ENCODE measurements at regions not wholly inside any gene's neighbourhood (a gene's known extent, or its start where the extent isn't known, plus 50 kb on each side); places are given as distances from the start of the nearest gene placed in this dataset.

DNA sequence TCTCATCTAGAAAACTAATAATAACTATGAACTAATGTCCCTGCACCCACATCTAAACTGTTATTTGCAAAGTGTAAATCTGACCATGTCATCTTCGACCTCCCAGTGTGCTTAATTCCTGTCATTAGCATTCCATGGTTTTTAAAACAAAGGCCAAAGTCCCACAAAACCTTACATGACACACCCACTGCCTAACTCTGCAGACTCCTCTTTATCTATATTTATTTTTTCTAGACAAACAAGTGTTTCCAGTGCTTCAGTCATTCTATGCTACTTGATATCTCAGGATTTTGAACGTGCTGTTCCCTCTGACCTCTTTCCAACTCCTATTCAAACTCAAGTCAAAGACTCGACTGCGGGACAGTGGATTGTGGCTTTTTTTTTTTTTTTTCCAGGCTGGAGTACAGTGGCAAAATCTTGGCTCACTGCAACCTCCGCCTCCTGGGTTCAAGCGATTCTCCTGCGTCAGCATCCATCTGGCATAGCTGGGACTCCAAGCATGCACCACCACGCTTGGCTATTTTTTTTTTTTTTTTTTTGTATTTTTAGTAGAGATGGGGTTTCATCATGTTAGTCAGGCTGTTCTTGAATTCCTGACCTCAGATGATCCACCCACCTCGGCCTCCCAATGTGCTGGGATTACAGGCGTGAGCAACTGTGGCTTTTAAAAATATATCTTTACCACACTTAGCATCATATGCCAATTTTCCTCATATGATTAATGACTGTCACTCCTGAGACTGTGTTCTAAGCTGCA lies 1511.0 kb downstream of the ARAP2 start:
- no peak for DNase-seq

DNA sequence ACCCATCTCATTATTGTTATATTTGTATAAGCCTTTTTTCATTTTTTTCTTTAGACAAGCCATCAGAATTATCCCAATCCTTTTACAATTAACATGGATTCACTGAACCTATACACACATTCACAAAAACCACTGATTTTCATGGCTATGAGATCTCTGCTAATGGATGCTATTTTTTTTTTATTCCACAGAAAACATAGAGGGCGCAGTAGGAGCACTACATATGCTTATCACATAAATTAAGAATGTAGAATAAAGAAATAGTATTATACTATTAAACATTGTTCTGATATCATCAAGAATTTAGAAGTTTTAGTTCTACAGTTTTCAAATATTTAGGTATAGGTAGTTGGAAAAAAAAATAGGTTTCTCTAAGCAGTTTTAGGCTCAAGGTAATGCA lies 1477.4 kb downstream of the ARAP2 start:
- DNase-seq, result no peak

DNA sequence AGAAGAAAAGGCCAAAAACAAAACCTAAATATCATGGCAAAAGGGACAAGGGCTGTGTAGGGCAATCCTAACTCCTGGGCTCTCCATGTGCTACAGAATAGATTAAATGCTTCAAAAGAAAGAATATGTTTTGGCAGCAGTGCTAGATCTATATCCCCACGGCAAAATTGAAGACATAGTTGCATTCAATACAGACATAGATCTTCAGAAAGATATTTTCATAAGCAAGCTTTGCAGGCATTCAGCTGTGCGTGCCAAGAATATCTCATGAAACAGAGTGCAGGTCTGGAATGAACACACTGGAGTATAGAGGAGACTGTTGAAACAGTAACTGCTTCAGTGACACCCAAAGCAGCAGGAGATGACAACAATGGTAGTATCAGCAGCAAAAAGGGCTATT lies 1476.9 kb downstream of the ARAP2 start:
- DNase-seq, result no peak

DNA sequence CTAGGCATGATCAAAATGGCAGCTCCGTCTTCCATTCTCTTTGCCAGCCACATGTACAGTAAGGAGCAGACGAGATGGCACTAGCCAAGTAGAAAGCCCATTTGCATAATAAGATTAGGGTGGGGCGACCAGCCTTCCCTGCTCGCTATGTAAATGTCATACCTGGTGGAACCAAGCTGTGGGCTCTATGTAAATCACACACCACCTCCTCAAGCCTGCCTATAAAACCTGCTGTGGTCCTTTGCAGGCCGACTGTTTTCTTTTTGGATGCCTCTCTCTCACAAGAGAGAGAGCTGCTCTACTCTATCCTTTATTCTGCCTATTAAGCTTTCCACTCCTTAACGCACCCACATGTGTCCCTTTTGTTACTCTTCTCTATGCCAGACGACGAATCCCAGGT lies 1472.7 kb downstream of the ARAP2 start:
- no peak for DNase-seq

DNA sequence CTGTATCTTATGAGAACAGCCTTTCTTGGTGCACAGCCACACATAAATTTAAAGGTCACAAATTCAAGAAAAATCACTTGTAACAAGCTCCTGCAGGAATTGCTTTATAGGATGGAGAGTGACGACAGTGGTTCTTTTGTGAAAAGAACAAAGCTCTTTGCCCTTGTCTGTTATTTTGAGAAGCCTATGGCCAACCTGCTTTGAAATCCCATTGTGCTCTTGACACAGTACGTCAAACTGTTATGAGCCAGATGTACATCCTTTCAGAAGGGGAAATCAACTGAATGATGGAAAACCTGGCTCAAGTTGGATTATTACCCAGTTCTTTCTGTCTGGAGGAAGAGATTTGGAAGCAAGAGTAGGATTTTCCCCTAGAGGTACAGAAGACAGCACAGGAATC lies 1454.2 kb downstream of the ARAP2 start:
- no peak for DNase-seq

DNA sequence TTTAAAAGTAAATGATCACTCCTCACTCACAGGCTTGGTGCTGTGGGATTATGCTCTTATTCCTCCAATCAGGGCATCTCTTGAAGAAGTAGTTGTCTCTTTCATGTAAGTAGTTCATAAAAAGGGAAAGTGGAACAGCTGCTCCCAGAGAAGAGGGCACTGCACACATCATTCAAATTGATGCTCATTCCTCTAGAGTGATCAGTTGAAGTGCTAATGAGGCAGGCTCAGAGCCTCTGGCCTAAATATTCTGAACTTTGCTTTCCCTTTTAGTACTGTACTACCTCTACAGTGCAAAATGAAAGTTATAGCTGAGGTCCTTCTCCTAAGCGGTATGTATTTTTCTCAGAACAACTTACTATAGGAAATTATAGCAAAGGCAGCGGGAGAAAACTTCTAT lies 1453.1 kb downstream of the ARAP2 start:
- no peak for DNase-seq

DNA sequence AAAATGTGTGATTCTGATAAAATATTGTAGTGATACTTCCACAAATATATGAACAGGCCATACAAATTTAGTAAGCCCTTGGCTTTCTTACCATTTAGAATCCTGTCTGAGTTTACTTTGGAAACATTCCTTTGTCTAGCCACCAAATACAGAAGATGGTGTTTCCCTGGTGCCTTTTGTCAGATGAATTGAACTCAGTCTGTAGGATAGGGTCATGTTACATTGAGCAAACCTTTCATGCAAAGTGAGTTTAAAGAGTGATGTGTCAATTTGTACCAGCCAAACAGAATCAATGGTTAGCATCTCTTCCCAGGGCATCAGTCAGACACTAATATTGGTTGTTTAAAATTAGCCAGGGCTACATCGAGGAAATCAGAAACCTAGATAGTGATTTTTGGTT lies 1443.4 kb downstream of the ARAP2 start:
- no peak for DNase-seq

DNA sequence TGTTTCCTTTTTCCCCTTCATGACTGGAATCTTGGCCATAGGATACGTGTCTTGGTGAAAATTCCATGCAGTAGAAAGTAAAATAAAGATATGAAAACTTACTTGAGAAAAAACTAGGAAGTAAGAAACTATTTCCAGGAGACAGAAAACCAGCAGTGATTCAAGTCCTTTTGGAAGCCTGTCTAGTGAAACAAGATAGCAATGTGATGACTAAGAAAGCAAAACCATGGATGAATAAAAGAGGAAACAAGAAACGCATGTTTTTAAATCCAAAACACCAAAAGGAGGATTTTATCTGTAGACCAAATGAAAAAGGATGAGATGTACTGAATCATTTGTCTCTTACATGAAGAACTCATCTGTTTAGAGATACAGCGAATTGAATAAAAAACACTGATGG lies 1430.0 kb downstream of the ARAP2 start:
- DNase-seq, result no peak

DNA sequence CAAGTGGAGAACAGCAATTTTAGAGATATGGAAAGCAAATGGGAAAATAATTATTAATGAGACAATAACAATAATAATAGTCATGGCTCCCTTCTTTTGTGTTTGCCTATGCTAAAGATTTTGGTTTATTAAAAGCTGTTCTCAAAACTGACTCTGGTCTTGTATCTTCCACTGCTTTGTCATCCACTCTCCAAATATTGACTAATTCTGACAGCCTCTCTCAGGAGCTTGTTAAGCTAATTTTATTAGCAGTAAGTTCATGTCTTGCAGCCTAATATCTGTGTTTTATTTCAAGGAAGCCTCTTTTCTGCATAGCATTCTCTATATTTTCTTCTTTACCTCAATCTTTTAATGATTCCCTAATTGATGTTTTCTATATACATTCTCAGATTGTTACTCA lies 1419.8 kb downstream of the ARAP2 start:
- DNase-seq, result no peak

DNA sequence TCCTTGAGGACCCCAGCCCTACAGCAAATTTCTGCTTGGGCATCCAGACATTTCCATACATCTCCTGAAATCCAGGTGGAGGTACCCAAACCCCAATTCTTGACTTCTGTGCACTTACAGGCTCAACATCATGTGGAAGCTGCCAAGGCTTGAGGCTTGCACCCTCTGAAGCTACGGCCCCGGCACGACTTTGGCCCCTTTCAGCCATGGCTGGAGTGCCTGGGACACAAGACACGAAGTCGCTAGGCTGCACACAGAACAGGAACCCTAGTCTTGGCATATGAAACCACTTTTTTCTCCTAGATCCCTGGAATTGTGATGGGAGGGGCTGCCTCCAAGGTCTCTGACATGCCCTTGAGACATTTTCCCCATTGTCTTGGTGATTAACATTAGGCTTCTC lies 1417.7 kb downstream of the ARAP2 start:
- no peak for DNase-seq

DNA sequence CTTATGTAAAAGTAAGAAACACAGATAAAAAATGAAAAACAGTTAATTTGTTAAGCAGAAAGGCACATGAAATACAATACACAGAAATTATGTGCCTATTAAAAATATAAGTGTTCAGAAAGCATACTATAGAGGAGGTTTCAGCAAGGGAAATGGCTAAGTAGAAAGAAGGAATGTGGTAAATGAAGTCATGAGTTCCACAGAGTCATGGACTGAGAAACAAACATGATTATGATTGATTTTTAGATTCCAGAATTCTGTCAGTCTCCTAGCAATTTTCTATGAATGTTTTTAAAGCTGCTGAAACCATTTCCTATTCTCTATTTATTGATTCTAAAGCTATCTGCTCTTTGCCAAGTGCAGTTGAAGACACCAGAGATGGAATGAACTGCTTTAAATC lies 1398.4 kb downstream of the ARAP2 start:
- DNase-seq, result no peak

DNA sequence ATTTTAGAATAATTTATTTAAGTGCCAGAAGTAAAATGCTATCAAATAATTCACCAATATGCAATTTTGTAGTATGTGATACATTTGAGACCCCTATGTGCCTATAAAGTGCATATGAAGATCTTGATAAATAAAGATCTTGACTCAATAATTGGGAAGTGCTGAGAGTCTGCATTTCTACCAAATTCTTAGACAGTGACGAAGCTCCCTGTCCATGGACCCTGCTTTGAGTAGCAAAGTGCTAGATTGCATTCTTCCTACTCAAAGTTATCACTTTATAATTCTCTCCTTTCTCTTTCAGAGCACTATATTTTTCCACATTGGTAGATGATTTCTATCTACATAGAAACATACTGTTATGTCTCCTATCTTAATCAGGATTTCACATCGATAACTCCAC lies 1393.9 kb downstream of the ARAP2 start:
- no peak for DNase-seq

DNA sequence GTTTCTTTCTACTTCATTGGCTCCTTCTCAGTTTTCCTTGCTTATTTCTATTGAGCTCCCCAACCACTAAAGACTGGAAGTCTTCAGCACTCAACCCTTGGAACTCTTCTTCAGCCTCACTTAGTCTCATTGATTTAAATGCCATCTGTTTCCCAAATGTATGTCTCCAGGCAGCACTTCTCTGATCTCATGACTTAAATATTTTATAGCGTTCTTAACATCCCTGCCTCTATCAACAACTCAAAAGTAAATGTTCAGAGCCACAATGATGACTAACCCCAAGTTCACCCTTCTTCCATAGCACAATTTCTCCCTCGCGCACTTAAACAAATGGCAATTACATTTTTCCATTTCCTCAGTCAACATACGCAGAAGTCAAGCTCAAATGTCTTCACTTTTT lies 1393.3 kb downstream of the ARAP2 start:
- DNase-seq, result no peak

DNA sequence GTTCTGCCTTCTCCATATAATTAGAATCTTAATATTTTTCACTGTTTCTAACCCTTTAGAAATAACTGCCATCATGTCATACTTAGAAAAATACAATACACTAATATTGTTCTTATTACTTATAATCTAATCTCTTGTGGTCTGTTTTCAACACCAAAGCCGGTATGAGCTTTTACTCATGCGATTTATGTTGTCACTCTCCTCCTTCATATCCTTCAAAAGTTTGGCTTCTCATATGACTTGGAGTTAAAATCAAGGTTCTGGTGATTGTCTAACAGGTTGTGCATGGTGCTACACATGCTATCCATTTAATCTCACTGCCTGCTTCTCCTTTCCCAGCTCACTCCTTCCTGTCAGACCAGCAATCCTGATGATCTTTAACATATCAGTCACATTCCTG lies 1392.9 kb downstream of the ARAP2 start:
- no peak for DNase-seq

DNA sequence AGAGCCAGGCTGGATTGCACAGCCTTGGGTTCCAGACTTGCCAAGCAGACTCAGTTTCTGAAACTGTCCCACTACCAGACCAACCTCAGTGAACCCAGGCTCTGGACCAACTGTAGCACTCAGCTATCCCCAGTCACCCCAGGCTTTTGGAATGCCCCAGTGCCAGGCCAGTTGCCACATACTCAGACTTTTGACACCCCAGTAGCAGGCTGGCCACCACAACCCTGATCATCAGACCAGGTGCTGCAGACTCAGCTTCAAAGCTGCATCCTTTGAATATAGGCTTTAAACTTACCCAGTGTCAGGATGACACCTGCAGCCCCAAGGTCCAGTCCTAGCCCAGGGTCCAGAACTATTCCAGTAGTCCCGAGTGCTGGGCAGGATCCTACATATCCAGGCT lies 1389.9 kb downstream of the ARAP2 start:
- no peak for DNase-seq

DNA sequence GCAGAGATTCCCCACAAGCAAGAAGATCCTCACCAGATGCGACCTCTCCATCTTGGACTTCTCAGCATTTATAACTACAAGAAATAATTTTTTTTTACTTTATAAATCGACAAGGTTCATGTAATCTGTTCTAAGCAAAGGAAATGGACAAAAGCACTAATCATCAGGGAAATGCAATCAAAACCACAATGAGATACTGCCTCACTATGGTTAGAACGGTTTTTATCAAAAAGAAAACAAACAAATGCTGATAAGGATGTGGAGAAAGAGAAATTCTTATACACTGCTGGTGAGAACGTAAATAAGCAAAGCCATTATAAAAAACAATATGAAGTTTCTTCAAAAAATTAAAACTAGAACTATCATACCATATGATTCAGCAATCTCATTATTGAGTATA lies 1382.6 kb downstream of the ARAP2 start:
- DNase-seq, result no peak

DNA sequence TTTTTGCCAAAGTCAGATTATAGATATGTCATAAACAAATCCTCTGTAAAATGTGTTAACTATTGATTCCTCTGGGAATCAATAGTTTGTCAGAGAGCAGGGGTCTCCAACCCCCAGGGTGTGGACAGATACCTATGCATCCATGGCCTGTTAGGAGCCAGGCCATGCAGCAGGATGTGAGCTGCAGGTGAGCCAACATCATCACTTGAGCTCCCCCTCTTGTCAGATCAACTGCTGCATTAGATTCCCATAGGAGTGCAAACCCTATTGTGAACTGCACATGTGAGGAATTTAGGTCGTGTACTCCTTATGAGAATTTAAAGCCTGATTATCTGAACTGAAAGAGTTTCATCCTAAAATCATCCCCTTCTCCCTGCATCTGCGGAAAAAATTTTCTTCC lies 1365.4 kb downstream of the ARAP2 start:
- DNase-seq, result no peak

DNA sequence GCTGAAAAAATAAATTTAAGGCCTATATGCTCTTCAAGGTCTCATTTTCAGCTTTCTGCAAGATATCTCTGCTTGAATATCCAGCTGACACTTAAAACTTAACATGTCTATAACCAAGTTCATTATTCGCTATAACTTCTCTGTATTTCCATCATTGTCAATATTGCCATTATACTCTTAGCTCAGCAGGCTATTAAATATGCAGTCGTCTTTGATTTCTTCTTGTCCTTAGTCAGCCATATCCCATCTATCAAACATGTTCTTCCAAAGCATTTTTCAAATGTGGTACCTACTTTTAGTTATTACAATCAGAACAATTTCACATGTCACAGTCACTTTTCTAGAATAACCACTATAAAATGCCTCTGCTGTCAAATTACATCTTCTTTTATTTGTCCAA lies 1364.1 kb downstream of the ARAP2 start:
- no peak for DNase-seq

DNA sequence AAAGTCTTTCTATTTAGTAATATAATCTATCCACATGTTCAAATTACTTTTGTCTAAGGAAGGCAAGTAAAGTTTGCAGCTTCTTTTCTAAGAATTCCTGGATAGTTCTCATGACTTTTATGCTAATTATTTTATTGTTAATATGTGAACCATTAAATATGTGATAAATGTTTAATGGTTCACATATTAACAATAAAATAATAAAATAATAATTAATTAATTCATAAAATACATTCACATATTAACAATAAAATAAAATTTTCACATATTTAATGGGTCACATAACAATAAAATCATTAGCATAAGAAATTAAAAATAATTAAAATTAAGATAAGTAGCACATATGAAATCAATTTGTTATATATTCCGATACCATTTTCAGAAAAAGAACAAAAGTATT lies 1352.4 kb downstream of the ARAP2 start:
- no peak for DNase-seq

DNA sequence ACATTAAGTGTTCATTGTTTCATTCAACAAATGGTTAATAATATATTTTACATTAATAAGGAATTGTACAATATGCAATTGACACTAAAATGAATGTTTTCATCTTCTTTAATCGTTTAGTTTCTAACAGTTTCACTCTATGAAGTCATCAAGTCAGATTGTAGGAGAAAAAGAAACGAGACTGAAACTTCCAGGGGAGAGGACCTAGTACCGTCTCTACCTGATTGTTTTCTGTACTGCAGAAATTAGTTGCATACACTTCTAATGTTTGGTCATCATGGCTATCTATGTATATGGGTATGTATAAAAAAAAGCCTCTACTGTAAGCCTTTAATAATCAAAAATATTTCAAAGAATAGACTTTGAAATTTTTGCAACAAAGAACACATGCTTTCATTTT lies 1350.9 kb downstream of the ARAP2 start:
- no peak for DNase-seq

DNA sequence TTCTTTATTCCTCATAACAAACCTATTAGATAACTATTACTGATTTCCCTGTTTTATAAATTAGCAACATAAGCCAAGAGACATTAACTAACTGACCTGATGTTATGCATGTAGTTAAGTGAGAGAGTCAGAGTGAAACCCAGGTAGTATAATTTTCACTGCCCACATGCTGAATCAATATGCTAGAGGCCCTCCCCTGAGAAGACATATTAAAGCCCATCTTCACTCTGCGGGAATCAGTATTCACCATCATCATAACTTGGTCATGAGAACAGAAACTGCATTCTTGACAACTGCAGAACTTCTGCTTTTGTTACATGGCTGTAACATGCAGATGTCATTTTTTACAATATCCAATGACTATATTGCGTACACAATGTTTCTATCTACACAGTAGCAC lies 1324.3 kb downstream of the ARAP2 start:
- DNase-seq, result no peak

DNA sequence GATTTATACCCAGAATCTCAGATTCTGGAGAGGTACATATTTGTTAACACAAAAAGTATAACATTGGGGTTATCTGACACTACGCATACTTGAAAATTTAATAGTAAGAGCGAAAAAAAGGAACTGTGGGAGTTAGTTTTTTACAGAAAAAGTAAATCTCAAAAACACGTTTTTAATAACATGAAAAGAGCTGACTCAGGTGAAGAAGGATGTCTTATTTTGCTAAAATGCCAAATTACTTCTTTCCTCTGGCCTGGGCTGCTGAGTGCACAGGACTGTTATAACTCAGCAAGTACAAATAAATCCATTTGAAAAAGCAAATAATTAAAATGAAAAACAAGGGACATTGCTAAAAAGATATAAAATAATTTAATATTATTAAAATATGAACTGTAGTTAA lies 1322.9 kb downstream of the ARAP2 start:
- DNase-seq, result no peak

DNA sequence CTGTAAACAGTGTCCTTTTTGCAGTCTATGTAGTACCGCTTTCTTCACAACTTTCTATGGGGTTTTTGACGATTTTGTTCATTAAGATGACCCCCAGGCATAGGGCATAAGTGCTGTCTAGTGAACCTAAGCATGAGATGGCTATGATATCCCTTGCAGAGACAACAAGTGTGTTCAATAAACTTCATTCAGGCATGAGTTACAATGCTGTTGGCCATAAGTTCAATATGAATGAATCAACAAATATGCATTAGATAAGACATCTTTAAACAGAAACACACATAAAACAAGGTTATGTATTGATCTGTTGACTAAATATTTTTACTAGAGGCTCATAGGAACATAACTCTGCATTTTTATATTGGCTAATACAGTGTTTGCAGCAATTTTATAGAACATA lies 1322.0 kb downstream of the ARAP2 start:
- DNase-seq, result no peak

DNA sequence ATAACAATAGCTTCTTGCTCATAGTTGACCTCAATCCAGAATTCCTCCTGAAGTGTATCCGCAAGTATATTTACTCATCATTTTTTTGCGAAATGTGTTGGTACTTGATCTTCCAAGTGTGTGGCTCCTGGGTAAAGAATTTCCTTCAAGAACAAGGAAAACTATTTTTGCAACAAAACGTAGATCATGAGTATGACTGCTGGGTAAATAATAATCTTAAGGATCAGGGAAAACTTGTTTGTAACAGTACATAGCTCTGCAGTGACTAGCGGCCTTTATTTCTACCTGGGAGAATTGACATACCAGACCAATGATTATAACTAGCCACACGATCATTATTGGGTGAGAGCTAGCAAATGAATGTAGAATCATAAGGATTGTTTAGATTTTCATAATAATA lies 1311.7 kb downstream of the ARAP2 start:
- no peak for DNase-seq

DNA sequence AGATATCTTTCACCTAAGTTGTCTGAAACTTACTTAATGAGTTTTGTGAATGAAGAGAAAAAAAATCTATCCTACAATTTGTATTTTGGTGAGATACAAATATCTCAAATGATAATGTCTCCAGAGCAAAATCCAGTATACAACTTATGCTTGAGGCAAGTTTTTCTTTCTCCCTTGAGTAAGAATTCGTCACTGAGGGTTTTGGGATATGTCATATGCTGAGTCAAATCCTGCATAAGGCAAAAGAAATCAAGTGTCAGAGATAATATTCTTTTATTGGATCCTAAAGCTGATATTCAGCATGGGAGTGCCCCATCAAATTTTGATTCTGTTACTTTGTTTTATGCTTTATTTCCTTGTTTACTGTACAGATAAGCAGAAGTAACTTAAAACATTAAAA lies 1308.6 kb downstream of the ARAP2 start:
- no peak for DNase-seq

DNA sequence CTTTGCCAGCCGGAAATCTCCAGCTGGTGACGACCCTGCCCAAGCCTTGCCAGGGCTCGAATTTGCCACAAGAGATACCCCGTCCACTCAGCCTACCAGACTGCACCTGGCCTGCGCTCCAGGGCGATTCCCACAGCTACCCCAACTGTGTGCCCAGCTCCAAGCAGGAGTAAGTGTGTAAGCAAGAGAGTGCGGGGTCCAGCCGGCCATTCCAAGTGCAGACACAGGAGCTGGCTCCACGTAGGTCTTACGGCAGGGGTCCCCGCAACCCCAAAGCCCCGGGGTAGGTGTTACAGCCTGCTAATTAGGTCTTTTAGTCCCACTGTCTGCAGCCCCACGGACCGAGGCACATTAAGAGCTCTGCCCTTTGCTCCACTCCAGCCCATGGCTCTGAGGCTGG lies 1305.2 kb downstream of the ARAP2 start:
- DNase-seq, result no peak
